Right lung (tissue), 2 donors: ENCODE measurements at regions not wholly inside any gene's neighbourhood (a gene's known extent, or its start where the extent isn't known, plus 50 kb on each side); places are given as distances from the start of the nearest gene placed in this dataset.

Experiments used
- DNase-seq, 2 donors: peaks; one replicate each; pipeline ENCODE4 v3.0.0-alpha.2; 2013

DNA sequence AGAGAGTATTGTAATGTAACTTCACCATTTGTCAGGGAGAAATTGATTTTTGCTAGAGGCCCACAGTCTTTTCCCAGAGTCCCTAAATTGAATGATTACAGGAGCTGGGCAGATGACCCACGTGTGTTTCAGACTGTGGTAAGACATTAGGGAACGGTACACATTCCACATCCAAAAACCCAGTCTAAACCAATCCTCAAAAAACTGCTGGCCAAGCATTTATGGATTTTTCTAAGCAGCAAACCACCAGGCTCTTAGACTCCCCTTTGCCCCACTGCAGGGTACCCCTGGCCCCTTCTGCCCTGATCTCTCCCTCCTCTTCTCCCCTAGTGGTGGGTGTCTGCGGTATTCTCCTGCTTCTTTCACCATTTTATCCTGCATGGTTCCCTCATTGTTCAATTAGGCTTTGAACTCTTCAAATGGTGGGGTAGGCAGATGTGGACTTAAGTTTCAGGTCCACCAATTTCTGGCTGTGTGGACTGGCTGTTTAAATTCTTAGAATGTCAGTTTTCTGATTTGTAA, 135.5 kb upstream of the SORCS3 start:
- no peak for DNase-seq

DNA sequence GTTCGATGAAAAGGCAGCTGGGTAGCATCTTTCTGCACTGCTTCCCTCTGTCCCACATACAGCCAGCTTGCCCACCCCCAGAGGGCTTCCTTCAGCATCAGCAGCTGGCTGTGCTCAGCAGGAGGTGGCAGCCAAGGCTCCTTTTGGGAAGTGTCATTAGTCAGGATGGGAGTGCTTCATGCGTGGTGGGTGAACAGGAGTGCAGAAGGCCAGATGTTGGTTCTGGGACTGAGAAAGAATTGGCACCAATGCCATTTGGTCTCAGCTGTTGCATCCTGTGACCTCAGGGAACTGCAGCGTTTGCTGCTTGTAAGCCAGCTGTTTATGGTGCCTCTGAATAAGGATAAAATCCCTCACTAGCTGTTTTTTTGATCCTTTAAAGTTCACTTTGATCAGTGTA, 131.1 kb upstream of the SORCS3 start:
- peak in 1 of 2 donors; percentile 19 for DNase-seq

DNA sequence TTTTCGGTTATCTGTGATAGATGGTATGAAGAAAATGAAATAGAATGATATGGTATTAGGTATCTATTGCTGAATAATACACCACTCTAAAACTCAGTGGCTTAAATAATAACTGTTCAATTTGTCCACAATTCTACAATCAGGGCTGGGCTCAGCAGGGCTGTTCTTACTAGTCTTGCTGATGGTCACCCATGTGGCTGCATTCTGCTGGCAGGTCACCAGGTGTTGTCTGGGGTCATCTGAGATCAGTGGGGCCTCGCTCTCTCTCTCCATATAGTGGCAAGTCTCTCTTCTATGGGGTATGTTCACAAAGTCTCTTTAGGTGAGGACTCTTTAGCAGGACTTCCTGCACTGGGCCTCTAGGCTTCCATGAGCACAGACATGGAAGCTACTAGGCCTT, 130.4 kb upstream of the SORCS3 start:
- no peak for DNase-seq

DNA sequence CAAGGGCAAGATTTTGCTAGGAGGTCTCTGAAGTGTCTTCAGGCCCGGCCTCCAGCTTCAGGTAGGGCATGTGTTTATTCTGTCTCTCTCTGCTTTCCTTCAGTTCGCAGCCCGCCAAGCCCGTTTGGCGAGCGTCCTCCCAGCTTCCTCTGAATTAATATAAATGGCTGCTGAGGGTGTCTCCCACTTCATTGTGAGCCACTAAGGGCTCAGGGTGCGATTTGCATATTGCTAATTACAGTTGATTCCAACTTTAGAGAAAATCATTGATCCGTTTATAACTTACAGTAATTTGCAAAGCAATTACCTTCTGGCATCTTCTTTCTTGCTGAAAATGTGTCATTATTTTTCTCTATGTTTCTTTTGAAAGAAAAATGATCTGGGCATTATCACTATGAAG, 128.3 kb upstream of the SORCS3 start:
- DNase-seq = no peak

DNA sequence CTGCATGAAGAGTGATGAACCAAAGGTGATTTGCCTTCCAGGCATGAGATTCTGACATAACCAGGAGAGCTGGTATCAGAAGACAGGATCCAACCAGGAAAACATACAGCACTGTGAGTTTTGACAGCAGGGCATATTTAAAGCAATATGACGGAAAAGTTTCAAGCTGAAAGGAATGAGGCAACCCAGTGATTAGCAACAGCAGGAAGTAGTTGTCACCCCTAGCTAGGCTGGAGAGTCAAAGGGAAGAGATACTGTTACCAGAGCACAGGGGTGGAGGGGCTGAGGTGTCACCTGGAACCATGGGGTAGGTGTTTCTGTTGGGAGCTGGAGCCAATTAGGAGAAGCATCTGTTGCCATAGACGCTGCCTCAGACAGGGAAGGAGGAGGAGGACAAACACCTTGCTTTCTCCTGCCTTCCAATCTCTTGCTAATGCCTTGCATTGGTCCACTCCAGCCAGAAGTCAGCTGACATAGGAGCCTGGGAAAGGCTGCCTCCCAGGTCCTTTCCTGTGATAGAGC, 125.4 kb upstream of the SORCS3 start:
- no peak for DNase-seq

DNA sequence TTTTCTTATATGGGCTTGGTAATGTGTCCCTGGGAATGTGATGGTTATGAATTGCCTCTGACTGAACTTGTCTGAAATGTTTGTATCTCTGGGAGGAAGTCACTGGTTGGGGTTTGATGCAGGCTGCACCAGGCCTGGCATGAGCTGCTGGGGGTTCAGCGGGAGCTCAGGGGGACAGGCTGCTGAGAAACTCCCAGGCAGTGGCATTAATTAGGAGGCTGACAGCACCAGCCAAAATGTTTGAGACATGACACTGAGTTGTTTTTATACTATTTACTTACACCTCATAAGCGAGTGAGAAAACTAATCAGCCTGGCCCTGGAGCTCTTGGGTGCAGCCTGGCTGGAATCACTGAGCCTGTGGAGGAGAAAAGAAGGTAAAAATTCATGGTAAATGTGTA, 124.1 kb upstream of the SORCS3 start:
- DNase-seq = no peak

DNA sequence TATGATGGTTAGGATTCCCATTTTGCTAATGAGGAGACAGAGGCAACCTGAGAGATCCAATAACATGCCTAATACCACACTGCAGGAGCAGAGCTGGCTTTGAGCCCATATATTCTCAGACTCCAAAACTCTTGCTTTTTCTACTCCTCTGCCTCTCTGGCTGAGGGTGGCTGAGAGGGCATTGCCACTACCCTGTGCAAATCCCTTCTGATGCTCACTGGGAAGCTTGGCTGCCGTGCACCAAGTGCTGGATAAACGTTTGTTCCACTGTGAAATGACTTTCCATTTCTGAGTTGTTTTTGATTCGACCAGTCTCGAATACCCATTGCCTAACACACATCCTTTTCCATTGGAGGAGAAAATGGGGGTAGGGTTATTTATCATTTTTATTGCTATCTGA, 123.1 kb upstream of the SORCS3 start:
- DNase-seq = no peak

DNA sequence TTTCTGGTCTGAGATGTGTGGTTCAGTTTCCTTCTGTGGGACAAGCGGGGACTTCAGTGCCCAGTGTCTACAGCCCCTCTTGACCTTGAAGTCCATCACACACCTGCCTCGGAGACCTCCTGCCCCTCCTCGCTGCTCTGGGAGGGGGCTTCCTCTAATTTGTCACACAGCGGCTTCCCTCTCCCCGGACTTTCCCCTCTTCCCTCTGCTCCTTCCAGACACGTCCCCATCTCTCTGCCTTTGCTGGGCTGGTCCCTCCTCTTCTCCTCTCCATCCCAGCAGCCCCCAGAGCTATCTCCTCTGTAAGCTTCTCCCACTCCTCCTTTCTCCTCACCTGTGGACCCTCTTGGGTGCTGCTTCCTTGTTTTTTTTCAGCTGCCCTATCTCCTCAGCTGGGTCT, 122.2 kb upstream of the SORCS3 start:
- no peak for DNase-seq

DNA sequence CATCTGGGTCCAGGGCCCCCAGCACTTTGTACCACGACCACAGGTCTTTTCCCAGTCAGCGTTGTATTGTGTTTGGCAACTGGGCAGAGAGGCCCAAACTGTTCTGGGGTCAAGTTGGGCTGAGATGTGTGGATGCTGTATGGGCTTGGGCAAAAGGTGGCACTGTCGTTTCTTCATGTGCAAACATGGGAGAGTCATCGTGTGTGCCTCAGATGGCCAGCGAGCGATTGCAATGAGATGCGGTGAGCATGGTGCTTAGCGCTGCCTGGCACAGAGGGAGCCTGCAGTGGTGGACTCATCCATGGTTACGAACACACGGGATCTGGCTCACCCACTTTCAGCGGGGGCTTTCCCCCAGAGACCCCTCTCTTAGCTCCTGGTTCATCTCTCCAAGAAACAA, 120.4 kb upstream of the SORCS3 start:
- DNase-seq = no peak

DNA sequence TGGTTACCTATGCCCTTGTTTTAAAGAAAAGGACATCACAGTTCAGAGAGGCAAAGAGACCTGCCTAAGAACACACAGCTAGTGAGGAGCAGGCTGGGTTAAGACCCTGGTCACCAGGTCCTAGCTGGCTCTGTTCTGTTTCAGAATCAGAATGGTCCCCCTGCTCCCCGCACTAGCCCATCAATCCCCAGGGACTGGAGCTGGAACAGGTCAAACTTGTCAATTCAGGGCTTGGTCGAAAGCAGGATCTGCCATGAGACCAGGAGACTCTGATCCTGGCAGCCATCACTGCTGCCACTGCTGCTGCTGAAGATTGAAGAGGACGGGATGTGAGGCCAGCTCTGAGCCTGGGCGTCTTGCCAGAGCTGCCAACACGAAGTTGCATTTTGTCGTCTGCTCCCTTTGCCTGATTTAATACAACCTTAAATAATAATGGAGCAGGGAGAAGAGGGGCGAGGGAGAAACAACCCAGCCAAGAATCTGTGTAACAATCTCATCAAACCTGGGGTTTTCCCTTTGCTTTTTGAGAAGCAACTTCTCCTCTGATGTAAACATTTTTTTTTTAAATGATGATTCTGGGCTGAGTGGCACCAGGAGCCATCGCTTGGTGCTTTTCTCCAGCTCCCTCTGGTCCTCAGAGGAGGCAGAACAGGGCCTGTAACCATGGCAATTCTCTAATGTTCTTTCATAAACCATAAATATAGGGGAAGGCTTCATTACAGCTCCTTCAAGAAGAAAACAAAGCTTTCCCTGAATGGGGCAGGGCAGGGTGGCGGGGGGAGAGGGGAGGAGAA, 119.0 kb upstream of the SORCS3 start:
- DNase-seq = peak in 1 of 2 donors; percentile 7

DNA sequence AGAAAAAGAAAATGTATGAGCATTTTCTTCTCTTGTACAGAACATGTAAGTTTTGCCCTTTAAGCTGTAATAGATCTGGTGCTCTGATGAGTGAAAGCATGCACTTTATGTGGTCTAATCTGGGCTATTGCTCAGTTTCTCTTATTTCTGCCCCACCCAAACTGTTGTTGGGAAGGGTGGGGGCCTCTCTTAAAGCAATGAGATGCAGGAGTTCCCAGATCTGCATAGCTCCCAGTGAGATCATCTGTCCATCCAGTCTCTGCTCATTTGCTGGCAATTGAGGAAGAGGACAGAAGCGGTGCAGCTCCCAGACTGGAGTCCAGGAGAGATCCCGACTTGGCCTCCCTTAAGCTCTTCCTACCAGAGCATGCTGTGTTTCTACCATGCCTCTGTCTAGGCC, 114.9 kb upstream of the SORCS3 start:
- no peak for DNase-seq

DNA sequence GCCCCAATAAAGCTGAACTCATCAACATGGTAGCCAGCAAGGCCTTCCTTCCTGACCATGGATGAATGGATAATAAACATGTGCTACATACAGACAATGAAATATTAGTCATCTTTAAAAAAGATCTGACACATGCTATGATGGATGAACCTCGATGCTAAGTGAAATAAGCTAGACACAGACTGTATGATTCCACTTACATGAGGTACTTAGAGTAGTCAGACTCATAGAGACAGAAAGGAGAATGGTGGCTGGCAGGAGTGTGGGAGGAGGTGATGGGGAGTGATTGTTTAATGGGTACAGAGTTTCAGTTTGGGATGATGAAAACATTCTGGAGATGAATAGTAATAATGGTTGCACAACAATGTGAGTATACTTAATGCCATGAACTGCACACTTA, 114.1 kb upstream of the SORCS3 start:
- DNase-seq = no peak

DNA sequence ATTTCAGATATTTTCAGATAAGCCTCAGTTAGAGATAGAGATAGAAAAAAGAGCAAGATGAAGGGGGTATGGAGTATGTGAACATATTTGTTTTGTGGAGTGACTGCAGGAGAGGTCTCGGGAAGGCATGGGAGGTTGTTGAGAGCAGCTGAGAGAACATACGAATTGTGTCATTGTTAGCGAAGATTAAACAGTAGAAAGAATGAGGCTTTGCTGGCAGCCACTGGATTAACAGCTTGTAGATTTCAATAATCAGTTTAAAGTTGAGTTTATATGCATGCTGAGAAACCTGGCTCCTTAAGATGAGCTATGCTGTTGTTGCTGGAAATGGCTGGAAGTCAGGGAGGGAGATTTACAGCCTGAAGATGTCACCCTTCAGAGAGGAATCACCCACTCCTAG, 100.9 kb upstream of the SORCS3 start:
- DNase-seq = peak; percentile 73 to 74

DNA sequence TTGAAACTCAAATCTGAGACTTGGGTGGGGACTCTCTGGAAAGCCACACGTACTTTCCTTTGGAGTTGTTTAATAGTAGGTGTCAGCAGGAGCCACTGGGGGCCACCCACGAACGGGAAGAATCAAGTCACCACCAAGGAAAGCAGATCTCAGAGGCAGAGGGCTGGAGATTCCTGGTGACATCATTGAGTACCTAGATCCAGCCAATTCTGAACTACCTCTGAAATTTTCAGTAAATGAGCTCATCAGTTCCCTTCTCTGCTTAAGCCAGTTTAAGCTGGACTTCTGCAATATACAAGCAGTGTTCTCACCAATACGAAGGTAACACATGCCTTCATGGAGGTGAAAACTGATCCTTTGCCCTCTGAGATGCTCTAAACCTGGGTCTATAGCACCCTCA, 99.3 kb upstream of the SORCS3 start:
- no peak for DNase-seq

DNA sequence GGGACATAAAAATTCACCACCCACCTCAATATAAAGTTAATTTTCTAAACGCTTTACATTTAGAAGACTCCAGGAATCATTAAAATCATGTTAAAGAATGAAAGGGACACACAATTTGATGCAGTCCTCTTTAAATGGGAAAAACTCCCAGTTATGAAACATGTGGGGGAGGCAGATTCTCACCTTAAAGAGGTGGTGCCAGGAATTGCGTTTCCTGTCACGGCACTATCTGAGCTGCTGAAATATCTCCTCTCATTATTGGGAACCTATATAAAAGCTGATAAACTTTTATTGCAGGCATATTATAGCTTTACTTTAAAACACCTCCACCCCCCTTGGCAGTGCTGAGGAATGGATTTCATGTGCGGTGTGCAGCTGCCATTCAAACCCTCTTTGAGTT, 94.8 kb upstream of the SORCS3 start:
- no peak for DNase-seq

DNA sequence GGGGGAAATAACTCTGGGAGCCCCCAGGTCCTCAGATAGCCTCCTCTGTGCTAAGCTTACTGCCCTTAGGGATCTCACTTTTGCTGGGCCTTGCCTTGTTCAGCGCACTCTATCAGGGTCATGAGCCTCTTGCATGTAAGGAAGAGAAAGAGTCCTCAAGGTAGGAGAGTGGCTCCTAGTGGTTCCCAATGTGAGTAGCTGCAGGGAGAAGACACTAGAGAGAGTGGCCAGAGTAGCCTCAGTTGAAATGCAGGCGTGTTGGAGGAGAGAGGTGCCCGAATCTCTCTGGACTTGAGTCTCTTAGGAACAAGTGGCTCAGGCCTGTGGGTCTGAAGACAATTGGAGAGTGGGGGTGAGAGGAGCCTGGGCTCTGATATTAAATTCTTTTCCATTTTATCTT, 94.3 kb upstream of the SORCS3 start:
- no peak for DNase-seq

DNA sequence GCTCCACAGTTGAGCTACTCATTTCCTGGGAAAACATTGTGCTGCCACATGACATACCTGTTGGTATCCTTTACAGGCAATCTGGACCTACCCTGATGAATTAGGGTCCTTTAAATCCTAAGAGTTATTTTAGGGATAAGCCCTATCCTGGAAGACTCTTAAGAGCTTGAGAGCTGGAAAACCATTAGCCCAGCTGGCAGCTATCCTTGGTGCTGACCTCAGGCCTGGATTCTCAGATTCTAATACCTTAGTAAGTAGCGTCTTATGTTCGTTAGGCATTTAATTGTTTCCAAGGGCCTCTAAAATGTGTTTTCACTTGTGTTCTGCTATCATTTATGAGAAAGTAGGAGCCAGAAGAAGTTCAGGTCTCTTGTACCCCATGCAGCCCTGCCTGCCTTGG, 93.0 kb upstream of the SORCS3 start:
- peak; percentile 11 to 22 for DNase-seq

DNA sequence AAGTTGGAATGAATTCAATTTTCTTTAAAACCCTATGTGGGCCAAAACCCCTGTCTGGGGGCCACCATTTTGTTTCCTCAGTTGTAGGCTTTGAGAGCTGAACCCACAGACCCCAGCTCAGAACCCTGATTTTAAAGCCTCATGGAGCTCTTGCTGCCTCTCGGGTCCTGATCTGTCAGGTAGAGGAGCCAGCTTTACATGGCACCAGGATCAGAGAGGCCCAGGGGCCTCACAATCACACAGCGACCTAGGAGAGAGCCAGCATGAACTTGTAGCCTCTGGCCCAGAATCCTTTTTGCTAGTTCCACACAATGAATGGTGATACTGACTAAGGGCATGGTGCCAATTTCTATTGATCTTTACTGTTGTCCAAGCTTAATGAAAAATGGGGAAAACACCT, 84.3 kb upstream of the SORCS3 start:
- no peak for DNase-seq

DNA sequence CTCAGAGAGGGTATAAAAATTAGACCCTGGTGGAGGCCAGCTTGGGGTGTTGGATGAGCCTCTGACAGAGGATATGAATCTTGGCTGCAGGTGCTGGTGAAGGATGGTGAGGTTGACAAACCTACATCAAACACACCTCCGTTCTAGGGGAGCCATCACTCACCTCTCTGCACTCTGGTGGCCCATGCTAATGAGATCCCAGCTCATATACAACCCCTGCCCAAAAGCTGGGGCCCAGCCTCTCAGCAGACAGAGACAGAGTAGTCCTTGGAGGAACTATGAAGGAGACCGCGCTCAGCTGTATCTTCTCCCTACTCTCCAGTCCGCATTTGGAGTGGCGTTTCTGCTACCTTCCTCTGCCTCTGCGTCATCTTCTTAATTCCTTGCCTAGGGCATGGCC, 83.1 kb upstream of the SORCS3 start:
- no peak for DNase-seq

DNA sequence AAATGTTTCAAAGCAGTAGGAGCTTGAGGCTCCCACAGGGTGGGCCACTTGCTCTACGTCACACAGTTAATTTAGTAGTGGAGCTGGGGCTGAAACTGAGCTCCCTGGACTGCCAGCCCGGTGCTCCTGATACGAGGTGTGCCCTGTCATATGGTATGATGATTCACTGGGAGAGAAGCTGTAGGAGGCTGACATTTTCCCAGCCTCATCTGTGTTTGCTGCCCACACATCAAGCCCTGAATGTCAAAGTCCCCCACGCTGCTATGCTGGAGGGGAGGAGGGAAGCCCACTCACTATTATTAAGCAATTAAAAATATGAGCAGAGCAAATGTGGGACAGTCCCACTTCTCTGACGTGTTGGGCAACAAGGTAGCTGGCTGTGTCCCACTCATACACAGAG, 81.2 kb upstream of the SORCS3 start:
- no peak for DNase-seq

DNA sequence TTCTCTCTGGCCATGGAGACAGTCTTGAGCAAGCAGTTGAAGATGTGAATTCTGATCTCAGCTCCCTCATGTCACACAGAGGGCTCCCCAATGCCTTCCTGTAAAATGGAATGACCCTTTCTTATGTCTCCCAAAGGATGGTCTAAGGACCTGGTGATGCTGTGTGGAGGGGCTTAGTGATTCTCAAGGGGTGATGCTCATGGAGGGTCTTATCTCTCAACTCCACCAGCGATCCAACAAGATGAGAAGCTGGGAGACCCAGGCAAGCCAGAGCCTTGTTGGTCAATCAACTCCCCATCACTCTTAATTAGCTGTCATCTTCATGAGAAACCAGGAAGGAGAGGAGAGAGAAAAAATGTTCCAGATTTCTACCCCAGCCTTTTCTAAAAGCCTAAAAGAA, 78.0 kb upstream of the SORCS3 start:
- no peak for DNase-seq

DNA sequence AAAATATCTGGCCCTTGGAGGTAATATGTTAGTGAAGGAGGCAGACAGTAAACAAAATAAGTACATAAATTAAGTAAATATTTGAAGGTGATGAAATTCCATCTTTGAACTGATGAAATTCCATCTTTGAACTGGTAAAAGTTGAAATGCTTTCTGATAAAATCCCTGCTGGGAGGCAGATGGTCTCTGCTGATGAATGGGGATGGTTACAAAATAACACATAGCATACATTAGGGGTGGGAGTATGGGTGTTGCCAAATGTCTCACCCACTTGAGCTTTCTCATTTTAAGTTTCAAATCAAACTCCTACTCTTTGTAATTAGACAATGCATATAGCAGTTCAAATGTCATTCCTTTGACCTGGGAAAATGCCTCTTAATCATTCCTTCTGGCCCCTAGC, 77.5 kb upstream of the SORCS3 start:
- DNase-seq = no peak

DNA sequence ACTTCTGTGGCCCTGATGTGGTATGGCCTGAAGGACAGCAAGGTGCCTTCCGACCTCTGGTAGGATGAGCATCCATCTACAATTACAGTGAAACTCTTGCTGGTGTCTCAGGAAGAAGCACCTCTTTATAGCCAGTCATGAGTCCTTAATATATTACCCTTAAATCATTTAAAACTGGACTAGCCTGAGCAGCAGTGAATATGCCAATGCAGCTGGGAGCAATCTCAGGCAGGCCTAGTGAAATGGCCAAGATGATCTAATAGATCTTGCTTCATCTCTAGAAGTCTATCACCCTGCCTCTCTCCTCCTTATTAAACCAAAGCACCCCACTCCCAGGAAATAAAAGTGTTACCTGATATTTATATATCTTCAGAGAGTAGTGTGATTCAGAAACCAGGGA, 66.7 kb upstream of the SORCS3 start:
- no peak for DNase-seq

DNA sequence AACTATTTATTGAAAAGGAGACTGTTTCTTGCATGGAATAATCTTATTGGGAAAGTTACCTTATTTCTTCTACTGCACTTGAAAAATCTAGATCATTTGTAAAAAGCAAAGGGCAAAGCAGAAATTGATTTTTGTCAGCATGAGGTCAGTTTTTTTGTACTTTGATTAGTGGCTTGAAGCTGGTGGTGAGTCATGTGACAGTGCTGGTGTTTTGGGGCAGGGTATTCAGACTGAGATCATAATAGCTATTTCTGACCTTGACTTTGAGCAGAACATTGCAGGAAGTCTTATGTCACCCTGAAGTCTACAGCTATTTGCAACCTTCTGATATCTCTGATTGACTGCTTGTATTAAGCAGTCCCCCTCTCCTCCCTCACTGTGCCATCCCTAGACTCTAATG, 66.3 kb upstream of the SORCS3 start:
- no peak for DNase-seq
